ENCODE measurements at regions not wholly inside any gene's neighbourhood (a gene's known extent, or its start where the extent isn't known, plus 50 kb on each side); places are given as distances from the start of the nearest gene placed in this dataset.

- DNase-seq: no peak
- no peak for ATAC-seq
- no peaks in the 10 kb centered on the region for H3K9me3 ChIP-seq
- H3K4me3 ChIP-seq: no peak overlapping the region
- H3K36me3 ChIP-seq (ENCODE audit: low read depth): no peaks in the 10 kb centered on the region
- TF ChIP-seq CTCF (IDR thresholded peaks at IDR 0.05): no peak
- intact Hi-C loops (cut with DNase I, micrococcal nuclease): no loop called here
- H3K4me1 ChIP-seq (ENCODE audit: low read depth): no peaks in the 10 kb centered on the region
These were observed 150.3 kb upstream of the BCOR start for GRCh38 chrX:40247848-40248622.

- Histone ChIP-seq H3K4me3 (no peak overlapping the region), H3K4me1 (ENCODE audit: low read depth) (no peaks in the 10 kb centered on the region), H3K9me3 (no peaks in the 10 kb centered on the region), H3K36me3 (ENCODE audit: low read depth) (no peaks in the 10 kb centered on the region)
- no peak for ATAC-seq
- TF ChIP-seq CTCF (IDR thresholded peaks at IDR 0.05): no peak
- DNase-seq: no peak
- intact Hi-C loops (cut with DNase I, micrococcal nuclease): no loop called here
These were observed 149.6 kb upstream of the BCOR start for GRCh38 chrX:40247382-40247781.

- Histone ChIP-seq H3K4me1 (ENCODE audit: low read depth) (no peaks in the 10 kb centered on the region), H3K9me3 (no peaks in the 10 kb centered on the region), H3K4me3 (no peak overlapping the region), H3K36me3 (ENCODE audit: low read depth) (no peaks in the 10 kb centered on the region)
- intact Hi-C loops (cut with DNase I, micrococcal nuclease): no loop called here
- DNase-seq: no peak
- ATAC-seq: no peak
- TF ChIP-seq CTCF (IDR thresholded peaks at IDR 0.05): no peak
These were observed 147.8 kb upstream of the BCOR start for GRCh38 chrX:40245488-40246071.

GRCh38 chrX:40244980-40245379 lies 147.2 kb upstream of the BCOR start:
- H3K4me1 ChIP-seq (ENCODE audit: low read depth): no peaks in the 10 kb centered on the region
- H3K4me3 ChIP-seq: no peak overlapping the region
- TF ChIP-seq CTCF (IDR thresholded peaks at IDR 0.05): no peak
- DNase-seq (no peak), ATAC-seq (no peak)
- intact Hi-C loops (cut with DNase I, micrococcal nuclease): no loop called here
- no peaks in the 10 kb centered on the region for H3K9me3 ChIP-seq
- no peaks in the 10 kb centered on the region for H3K36me3 ChIP-seq (ENCODE audit: low read depth)

- TF ChIP-seq CTCF (IDR thresholded peaks at IDR 0.05): no peak
- no peak for ATAC-seq
- Histone ChIP-seq H3K9me3 (no peaks in the 10 kb centered on the region), H3K36me3 (ENCODE audit: low read depth) (no peaks in the 10 kb centered on the region), H3K4me1 (ENCODE audit: low read depth) (no peaks in the 10 kb centered on the region), H3K4me3 (no peak overlapping the region)
- DNase-seq: no peak
- intact Hi-C loops (cut with DNase I, micrococcal nuclease): no loop called here
These were observed 146.2 kb upstream of the BCOR start for GRCh38 chrX:40243755-40244515.
